CD4-positive, alpha-beta T cell (primary cell): ENCODE measurements at regions not wholly inside any gene's neighbourhood (a gene's known extent, or its start where the extent isn't known, plus 50 kb on each side); places are given as distances from the start of the nearest gene placed in this dataset.

ENCODE experiments used
- ATAC-seq: fragments of 200-7000 bp; cut with Tn5 transposase; one replicate; pipeline ENCODE4 v1.10.0; 2022; ENCODE audit warnings: mild to moderate bottlenecking; ENCODE audit not compliant: poor library complexity
- CTCF ChIA-PET: fragments of 350-600 bp; sonication (Branson Sonifier 250); formaldehyde crosslinking; loops from one replicate; lab custom pipeline; 2021; ENCODE audit warnings: antibody characterized with exemption, inconsistent platforms; lab: Charles Lee
- POLR2A ChIA-PET: fragments of 350-600 bp; sonication (Branson Sonifier 250); formaldehyde crosslinking; loops from one replicate; lab custom pipeline; 2021; ENCODE audit warnings: antibody characterized with exemption, inconsistent platforms; lab: Charles Lee
- DNase-seq, 14 experiments: peaks; one replicate each; pipeline ENCODE4 v3.0.0-alpha.2; 2013 to 2020; ENCODE audit warnings: mixed read lengths in 2 of 14
- H3K27ac ChIP-seq, 2 donors: one replicate each; pipeline versions ENCODE4 v1.5.1 to v1.7.0; 2013; ENCODE audit warnings: low read length in 2 of 2, low read depth in 1 of 2, mild to moderate bottlenecking in 1 of 2
- H3K27me3 ChIP-seq, 2 experiments: 1 replicate in 1 of 2; 2 replicates in 1 of 2; pipeline versions ENCODE4 v1.6.1 to v1.7.0; 2013; ENCODE audit warnings: low read length in 2 of 2, control low read depth in 1 of 2, mild to moderate bottlenecking in 1 of 2, moderate library complexity in 1 of 2; ENCODE audit not compliant: insufficient read depth in 2 of 2, control insufficient read depth in 1 of 2
- H3K36me3 ChIP-seq: one replicate; pipeline ENCODE4 v1.6.1; 2013; ENCODE audit warnings: low read length, control low read depth; ENCODE audit not compliant: insufficient read depth
- H3K4me1 ChIP-seq: one replicate; pipeline ENCODE4 v1.6.1; 2013; ENCODE audit warnings: low read length, control low read depth; ENCODE audit not compliant: insufficient read depth
- H3K4me3 ChIP-seq: one replicate; pipeline ENCODE4 v1.5.1; 2013; ENCODE audit warnings: mild to moderate bottlenecking, low read length, moderate library complexity
- H3K9me3 ChIP-seq, 2 experiments: 1 replicate in 1 of 2; 2 replicates in 1 of 2; pipeline versions ENCODE4 v1.6.1 to v1.7.0; 2013; ENCODE audit warnings: low read length in 2 of 2, mild to moderate bottlenecking in 2 of 2, control low read depth in 1 of 2, moderate library complexity in 1 of 2; ENCODE audit not compliant: control insufficient read depth in 1 of 2, insufficient read depth in 1 of 2
- H3K27ac Mint-ChIP-seq: one replicate; pipeline ENCODE4 v1.8.0; 2020; ENCODE audit warnings: mixed read lengths
- H3K27me3 Mint-ChIP-seq: one replicate; pipeline ENCODE4 v1.8.0; 2021; ENCODE audit warnings: mixed read lengths
- H3K36me3 Mint-ChIP-seq: one replicate; pipeline ENCODE4 v1.8.0; 2021; ENCODE audit warnings: low read depth, mixed read lengths
- H3K4me1 Mint-ChIP-seq: one replicate; pipeline ENCODE4 v1.8.0; 2021; ENCODE audit warnings: low read depth, mixed read lengths
- H3K4me3 Mint-ChIP-seq: one replicate; pipeline ENCODE4 v1.8.0; 2020; ENCODE audit warnings: mild to moderate bottlenecking, mixed read lengths
- H3K9me3 Mint-ChIP-seq: one replicate; pipeline ENCODE4 v1.8.0; 2020; ENCODE audit warnings: mixed read lengths
- intact Hi-C, 2 experiments: fragments of 100-400 bp; cut with DNase I in 1 of 2; cut with micrococcal nuclease in 1 of 2; formaldehyde crosslinking; loops; one replicate each; pipeline versions ENCODE4 v1.15.1 to v1.9.0; 2023 to 2025; cut with DNase I, micrococcal nuclease
- TF ChIP-seq, protein P1 (sequence below): fragments of 200-600 bp; IDR thresholded peaks from one replicate; pipeline ENCODE4 v1.8.0; 2022; ENCODE audit warnings: antibody characterized with exemption, mild to moderate bottlenecking

DNA sequence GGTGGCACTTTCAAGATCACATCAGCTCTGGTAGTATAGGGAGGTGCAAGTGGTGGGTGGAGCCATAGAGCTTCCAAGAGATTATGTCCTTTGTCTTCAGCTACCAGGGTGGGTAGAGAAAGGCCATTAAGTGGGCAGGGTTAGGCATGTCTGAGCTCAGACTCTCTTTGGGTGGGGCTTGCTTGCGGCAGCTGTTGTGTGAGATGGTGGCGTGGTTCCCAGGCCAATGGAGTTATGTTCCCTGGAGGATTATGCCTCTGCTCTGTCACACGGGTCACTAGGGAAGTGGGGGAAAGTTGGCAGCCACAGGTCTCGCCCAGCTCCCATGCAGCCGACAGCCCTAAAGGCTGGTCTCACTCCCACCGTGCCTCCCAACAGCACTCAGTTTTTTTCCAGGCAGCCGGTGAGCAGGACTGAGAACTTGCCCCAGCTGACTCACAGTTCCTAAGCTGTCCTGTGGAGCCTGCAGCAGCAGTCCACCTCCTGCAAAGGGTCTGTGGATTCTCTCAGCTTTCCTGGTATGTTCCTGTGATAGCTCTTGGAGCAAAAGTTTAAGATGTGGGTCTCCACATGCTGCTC is 459.0 kb downstream of the SH2D4B start:
- CTCF ChIA-PET, result no interaction called here
- H3K4me1 ChIP-seq, result no peaks in the 10 kb centered on the region
- POLR2A ChIA-PET, result no interaction called here
- Mint-ChIP-seq H3K27ac (no peak overlapping the region), H3K4me1 (no peaks in the 10 kb centered on the region), H3K27me3 (no peaks in the 10 kb centered on the region), H3K4me3 (no peak overlapping the region), H3K36me3 (no peaks in the 10 kb centered on the region), H3K9me3 (peaks cover 3% of the 10 kb centered on the region)
- no peaks in the 10 kb centered on the region for H3K36me3 ChIP-seq
- H3K9me3 ChIP-seq, result peaks cover 0 to 5% of the 10 kb centered on the region in 2 experiments
- H3K4me3 ChIP-seq, result no peak overlapping the region
- intact Hi-C loops, result no loop called here
- no peak for ATAC-seq
- TF ChIP-seq, protein P1, sequence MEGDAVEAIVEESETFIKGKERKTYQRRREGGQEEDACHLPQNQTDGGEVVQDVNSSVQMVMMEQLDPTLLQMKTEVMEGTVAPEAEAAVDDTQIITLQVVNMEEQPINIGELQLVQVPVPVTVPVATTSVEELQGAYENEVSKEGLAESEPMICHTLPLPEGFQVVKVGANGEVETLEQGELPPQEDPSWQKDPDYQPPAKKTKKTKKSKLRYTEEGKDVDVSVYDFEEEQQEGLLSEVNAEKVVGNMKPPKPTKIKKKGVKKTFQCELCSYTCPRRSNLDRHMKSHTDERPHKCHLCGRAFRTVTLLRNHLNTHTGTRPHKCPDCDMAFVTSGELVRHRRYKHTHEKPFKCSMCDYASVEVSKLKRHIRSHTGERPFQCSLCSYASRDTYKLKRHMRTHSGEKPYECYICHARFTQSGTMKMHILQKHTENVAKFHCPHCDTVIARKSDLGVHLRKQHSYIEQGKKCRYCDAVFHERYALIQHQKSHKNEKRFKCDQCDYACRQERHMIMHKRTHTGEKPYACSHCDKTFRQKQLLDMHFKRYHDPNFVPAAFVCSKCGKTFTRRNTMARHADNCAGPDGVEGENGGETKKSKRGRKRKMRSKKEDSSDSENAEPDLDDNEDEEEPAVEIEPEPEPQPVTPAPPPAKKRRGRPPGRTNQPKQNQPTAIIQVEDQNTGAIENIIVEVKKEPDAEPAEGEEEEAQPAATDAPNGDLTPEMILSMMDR, result no peak
- H3K27ac ChIP-seq, result no peak overlapping the region
- H3K27me3 ChIP-seq, result peaks cover 0 to 3% of the 10 kb centered on the region in 2 experiments
- no peak for DNase-seq

DNA sequence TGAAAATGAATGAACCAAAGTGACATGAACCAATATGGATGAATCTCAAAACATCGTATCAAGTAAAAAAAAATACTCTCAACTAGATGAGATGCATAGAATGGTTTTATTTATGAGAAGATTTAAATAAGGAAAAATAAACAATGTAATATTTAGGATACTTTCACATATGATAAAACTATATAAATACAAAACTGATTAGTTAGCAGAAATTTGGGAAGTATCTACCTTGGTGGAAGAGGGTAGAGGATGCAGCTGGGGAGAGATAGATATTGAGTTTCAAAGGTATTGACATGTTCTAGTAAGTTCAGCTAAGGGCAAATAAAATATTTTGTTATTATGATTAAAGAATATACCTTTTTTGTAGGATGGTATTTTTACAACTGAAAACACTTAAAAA is 463.1 kb downstream of the SH2D4B start:
- H3K27me3 Mint-ChIP-seq, result no peaks in the 10 kb centered on the region
- Histone ChIP-seq H3K9me3 (peaks cover 0 to 5% of the 10 kb centered on the region in 2 experiments), H3K4me3 (no peak overlapping the region), H3K27me3 (peaks cover 0 to 3% of the 10 kb centered on the region in 2 experiments), H3K27ac (no peak overlapping the region), H3K4me1 (no peaks in the 10 kb centered on the region), H3K36me3 (no peaks in the 10 kb centered on the region)
- H3K4me1 Mint-ChIP-seq, result no peaks in the 10 kb centered on the region
- no peaks in the 10 kb centered on the region for H3K36me3 Mint-ChIP-seq
- intact Hi-C loops, result no loop called here
- ATAC-seq (no peak), DNase-seq (no peak)
- peaks cover 3% of the 10 kb centered on the region for H3K9me3 Mint-ChIP-seq
- ChIA-PET POLR2A (no interaction called here), CTCF (no interaction called here)
- no peak overlapping the region for H3K27ac Mint-ChIP-seq
- TF ChIP-seq, protein P1, result no peak
- H3K4me3 Mint-ChIP-seq, result no peak overlapping the region

DNA sequence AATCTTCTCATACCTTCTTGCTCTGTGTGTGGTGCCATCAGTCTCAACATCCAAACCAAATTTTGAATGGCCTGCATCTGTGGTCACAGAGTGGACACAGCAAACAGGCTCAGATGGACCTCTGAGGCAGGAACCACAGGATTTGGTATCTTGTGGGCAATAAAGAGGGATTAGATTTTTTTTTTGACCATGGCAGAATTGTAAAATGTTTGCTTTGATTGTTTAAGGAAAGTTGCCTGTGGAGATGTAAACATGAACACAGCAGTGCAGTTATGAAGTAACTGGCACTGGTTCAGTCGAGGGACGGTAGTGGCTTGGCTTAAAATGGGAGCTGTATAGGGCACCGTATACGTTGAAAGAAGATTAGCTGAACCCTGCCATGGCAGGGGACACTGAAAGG is 464.7 kb downstream of the SH2D4B start:
- no peak overlapping the region for H3K27ac Mint-ChIP-seq
- intact Hi-C loops, result no loop called here
- Histone ChIP-seq H3K36me3 (no peaks in the 10 kb centered on the region), H3K27me3 (no peaks in the 10 kb centered on the region), H3K4me1 (no peaks in the 10 kb centered on the region), H3K27ac (no peak overlapping the region), H3K9me3 (no peaks in the 10 kb centered on the region), H3K4me3 (no peak overlapping the region)
- H3K9me3 Mint-ChIP-seq, result peaks cover 3% of the 10 kb centered on the region
- ATAC-seq (no peak), DNase-seq (no peak)
- H3K36me3 Mint-ChIP-seq, result no peaks in the 10 kb centered on the region
- H3K4me1 Mint-ChIP-seq, result no peaks in the 10 kb centered on the region
- H3K4me3 Mint-ChIP-seq, result no peak overlapping the region
- ChIA-PET POLR2A (no interaction called here), CTCF (no interaction called here)
- TF ChIP-seq, protein P1, result no peak
- H3K27me3 Mint-ChIP-seq, result no peaks in the 10 kb centered on the region
